GM23248 (cell line): ENCODE measurements at regions not wholly inside any gene's neighbourhood (a gene's known extent, or its start where the extent isn't known, plus 50 kb on each side); places are given as distances from the start of the nearest gene placed in this dataset.

Experiments used
- EZH2 ChIP-seq: fragments of 200-600 bp; sonication (generic); IDR thresholded peaks from 2 replicates; pipeline ENCODE4 v1.6.1; 2018; ENCODE audit warnings: antibody characterized with exemption, mild to moderate bottlenecking; ENCODE audit not compliant: insufficient read depth, poor library complexity, severe bottlenecking
- EZH2phosphoT487 ChIP-seq: fragments of 200-600 bp; sonication (generic); IDR thresholded peaks from 2 replicates; pipeline ENCODE4 v1.6.1; 2018; ENCODE audit warnings: antibody characterized with exemption, moderate library complexity, mild to moderate bottlenecking, low read depth; ENCODE audit not compliant: insufficient read depth

- no peak for TF ChIP-seq EZH2
- TF ChIP-seq EZH2phosphoT487: no peak
These were observed 390.4 kb downstream of the SOX9 start for GRCh38 chr17:72511242-72511641.
